OCI-LY7 (cell line): ENCODE measurements at regions not wholly inside any gene's neighbourhood (a gene's known extent, or its start where the extent isn't known, plus 50 kb on each side); places are given as distances from the start of the nearest gene placed in this dataset.

ENCODE experiments used
- BruUV-seq: library from RNA; stranded (reverse); fragments of 400-500 nt; replicated peaks from 2 replicates; lab custom pipeline; 2021; lab: Mats Ljungman, UMichigan
- CTCF ChIA-PET: fragments of 300-600 bp; sonication (Branson Sonifier 250); formaldehyde crosslinking; loops from one replicate; lab custom pipeline; 2022; ENCODE audit warnings: antibody characterized with exemption; ENCODE audit not compliant: unreplicated experiment; lab: Charles Lee
- POLR2A ChIA-PET: fragments of 300-600 bp; sonication (Branson Sonifier 250); formaldehyde crosslinking; loops from one replicate; lab custom pipeline; 2022; ENCODE audit warnings: antibody characterized with exemption; lab: Charles Lee
- DNase-seq: peaks from one replicate; pipeline ENCODE4 v3.0.0-alpha.2; 2015; ENCODE audit warnings: low spot score
- H2AFZ ChIP-seq: fragments of 200-600 bp; sonication (generic), shearing (Covaris generic); 2 replicates; pipeline ENCODE4 v1.6.1; 2014; ENCODE audit warnings: mild to moderate bottlenecking, antibody characterized with exemption, low read length, moderate library complexity
- H3K27ac ChIP-seq: fragments of 200-600 bp; sonication (generic); 2 replicates; pipeline ENCODE4 v1.5.1; 2014; ENCODE audit warnings: mixed run types, low read depth, mild to moderate bottlenecking, moderate library complexity, low read length, inconsistent platforms; ENCODE audit not compliant: poor library complexity, severe bottlenecking
- H3K36me3 ChIP-seq: fragments of 200-600 bp; sonication (generic); 2 replicates; pipeline ENCODE4 v1.6.1; 2014; ENCODE audit warnings: mild to moderate bottlenecking, antibody characterized with exemption, low read length, moderate library complexity, mixed read lengths; ENCODE audit not compliant: insufficient read depth
- H3K4me1 ChIP-seq: fragments of 200-600 bp; sonication (generic); 2 replicates; pipeline ENCODE4 v1.5.1; 2014; ENCODE audit warnings: mild to moderate bottlenecking, low read length; ENCODE audit not compliant: insufficient read depth, poor library complexity, severe bottlenecking
- H3K4me2 ChIP-seq: fragments of 200-600 bp; sonication (generic); 2 replicates; pipeline ENCODE4 v1.6.1; 2014; ENCODE audit warnings: mild to moderate bottlenecking, low read length
- H3K4me3 ChIP-seq: fragments of 200-600 bp; sonication (generic); 2 replicates; pipeline ENCODE4 v1.5.1; 2014; ENCODE audit warnings: mild to moderate bottlenecking, low read depth, low read length; ENCODE audit not compliant: poor library complexity, severe bottlenecking
- H3K79me2 ChIP-seq: fragments of 200-600 bp; sonication (generic); 2 replicates; pipeline ENCODE4 v1.6.1; 2016; ENCODE audit warnings: low read depth, mild to moderate bottlenecking, low read length, moderate library complexity, mixed read lengths; ENCODE audit not compliant: insufficient read depth
- H3K9me2 ChIP-seq: fragments of 200-600 bp; sonication (generic); 2 replicates; pipeline ENCODE4 v1.6.1; 2016; ENCODE audit warnings: mild to moderate bottlenecking, low read length, mixed read lengths; ENCODE audit not compliant: insufficient read depth
- H3K9me3 ChIP-seq: fragments of 200-600 bp; sonication (generic); 2 replicates; pipeline ENCODE4 v1.6.1; 2014; ENCODE audit warnings: mild to moderate bottlenecking, mixed run types, low read length, mixed read lengths
- H4K20me1 ChIP-seq: fragments of 200-600 bp; sonication (generic); 2 replicates; pipeline ENCODE4 v1.6.1; 2014; ENCODE audit warnings: mild to moderate bottlenecking, antibody characterized with exemption, low read length, moderate library complexity, mixed read lengths; ENCODE audit not compliant: insufficient read depth
- EZH2phosphoT487 ChIP-seq: fragments of 200-600 bp; sonication (generic); IDR thresholded peaks from 2 replicates; pipeline ENCODE4 v1.6.1; 2018; ENCODE audit warnings: low read depth, borderline replicate concordance, mild to moderate bottlenecking, mixed run types, antibody characterized with exemption, low read length, moderate library complexity, mixed read lengths
- intact Hi-C: fragments of 100-400 bp; cut with micrococcal nuclease; formaldehyde crosslinking; loops from one replicate; pipeline ENCODE4 v1.10.0; 2022; ENCODE audit not compliant: unreplicated experiment
- TF ChIP-seq, protein P1 (sequence below): fragments of 200-600 bp; sonication (generic); conservative IDR thresholded peaks from 2 replicates; pipeline ENCODE4 v1.5.1; 2014; ENCODE audit warnings: mild to moderate bottlenecking, antibody characterized with exemption, low read length, moderate library complexity, mixed read lengths

DNA sequence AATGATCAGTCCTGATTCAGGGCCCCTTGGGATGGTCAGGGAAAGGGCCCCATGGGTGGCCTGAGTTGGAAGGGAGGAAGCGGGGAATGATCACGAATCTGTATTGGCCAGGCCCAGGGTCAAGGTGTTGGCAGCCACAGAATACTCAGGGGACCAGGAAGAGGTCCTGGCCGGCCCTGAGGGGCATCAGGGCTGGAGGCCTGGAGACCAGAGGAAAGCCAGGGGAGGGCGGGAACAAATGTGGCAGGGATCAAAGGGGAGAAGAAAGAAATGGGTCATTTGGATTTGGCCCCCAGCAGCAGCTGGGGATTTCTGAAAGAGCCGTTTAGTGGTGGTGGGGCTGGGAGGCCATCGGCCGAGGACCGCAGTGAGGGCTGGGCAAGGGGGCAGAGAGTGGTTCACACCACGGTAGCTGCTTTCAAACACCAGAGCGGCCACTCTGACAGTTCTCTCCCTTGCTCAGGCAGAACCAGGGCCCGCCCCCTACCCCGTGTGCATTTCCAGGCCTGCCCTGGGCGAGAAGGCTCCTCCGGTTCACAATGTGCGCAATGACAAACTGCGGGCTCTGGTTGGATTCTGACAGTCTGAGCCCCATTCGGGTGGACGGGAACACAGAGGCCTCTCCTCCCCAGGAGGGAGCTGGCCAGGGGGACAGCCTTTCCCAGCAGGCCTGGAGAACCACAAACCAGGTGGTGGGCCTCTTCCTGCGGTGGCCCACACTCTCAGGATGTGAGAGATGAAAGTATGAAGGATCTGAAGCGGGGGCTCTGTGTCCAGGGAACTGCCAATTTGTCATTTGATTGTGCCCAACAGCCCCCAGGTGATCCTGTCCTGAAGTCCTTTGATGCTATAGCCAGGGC lies 220.3 kb upstream of the IER5L start:
- POLR2A ChIA-PET: no interaction called here
- no peak for DNase-seq
- Histone ChIP-seq H2AFZ (no peak overlapping the region), H3K4me3 (no peak overlapping the region), H3K27ac (no peak overlapping the region), H3K4me2 (no peak overlapping the region), H3K9me3 (no peaks in the 10 kb centered on the region), H3K4me1 (no peaks in the 10 kb centered on the region), H3K9me2 (no peaks in the 10 kb centered on the region), H3K36me3 (no peaks in the 10 kb centered on the region), H4K20me1 (no peaks in the 10 kb centered on the region), H3K79me2 (no peaks in the 10 kb centered on the region)
- BruUV-seq: no TSS peak
- intact Hi-C loops: no loop called here
- CTCF ChIA-PET: no interaction called here
- TF ChIP-seq, protein P1, sequence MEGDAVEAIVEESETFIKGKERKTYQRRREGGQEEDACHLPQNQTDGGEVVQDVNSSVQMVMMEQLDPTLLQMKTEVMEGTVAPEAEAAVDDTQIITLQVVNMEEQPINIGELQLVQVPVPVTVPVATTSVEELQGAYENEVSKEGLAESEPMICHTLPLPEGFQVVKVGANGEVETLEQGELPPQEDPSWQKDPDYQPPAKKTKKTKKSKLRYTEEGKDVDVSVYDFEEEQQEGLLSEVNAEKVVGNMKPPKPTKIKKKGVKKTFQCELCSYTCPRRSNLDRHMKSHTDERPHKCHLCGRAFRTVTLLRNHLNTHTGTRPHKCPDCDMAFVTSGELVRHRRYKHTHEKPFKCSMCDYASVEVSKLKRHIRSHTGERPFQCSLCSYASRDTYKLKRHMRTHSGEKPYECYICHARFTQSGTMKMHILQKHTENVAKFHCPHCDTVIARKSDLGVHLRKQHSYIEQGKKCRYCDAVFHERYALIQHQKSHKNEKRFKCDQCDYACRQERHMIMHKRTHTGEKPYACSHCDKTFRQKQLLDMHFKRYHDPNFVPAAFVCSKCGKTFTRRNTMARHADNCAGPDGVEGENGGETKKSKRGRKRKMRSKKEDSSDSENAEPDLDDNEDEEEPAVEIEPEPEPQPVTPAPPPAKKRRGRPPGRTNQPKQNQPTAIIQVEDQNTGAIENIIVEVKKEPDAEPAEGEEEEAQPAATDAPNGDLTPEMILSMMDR: no peak
- TF ChIP-seq EZH2phosphoT487: no peak

- Histone ChIP-seq H3K36me3 (no peaks in the 10 kb centered on the region), H3K9me2 (no peaks in the 10 kb centered on the region), H3K79me2 (no peaks in the 10 kb centered on the region), H3K27ac (no peak overlapping the region), H3K4me2 (no peak overlapping the region), H3K4me1 (no peaks in the 10 kb centered on the region), H2AFZ (no peak overlapping the region), H4K20me1 (no peaks in the 10 kb centered on the region), H3K9me3 (no peaks in the 10 kb centered on the region), H3K4me3 (no peak overlapping the region)
- BruUV-seq: no TSS peak
- intact Hi-C loops: no loop called here
- TF ChIP-seq EZH2phosphoT487: no peak
- TF ChIP-seq, protein P1: no peak
- POLR2A ChIA-PET: interaction anchor here (0.6 kb wide), 1 partner anchor 228 kb away, joined by 4 read pairs; no protein-coding TSS in a partner anchor
- CTCF ChIA-PET: no interaction called here
- DNase-seq: no peak
Measured at GRCh38 chr9:129397335-129397734, 219.3 kb upstream of the IER5L start.

DNA sequence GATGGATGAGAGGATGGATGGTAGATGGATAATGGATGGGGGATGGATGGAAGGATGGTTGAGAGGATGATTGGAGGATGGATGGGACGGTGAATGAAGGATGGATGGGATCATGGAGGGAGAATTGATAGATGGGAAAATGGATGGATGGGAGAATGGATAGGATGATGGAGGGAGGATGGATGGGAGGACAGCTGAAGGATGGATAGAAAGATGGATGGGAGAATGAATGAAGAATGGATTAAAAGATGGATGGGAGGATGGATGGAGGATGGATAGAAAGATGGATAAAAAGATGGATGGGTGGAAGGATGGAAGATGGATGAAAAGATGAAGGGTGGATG lies 218.3 kb upstream of the IER5L start:
- Histone ChIP-seq H3K4me1 (no peaks in the 10 kb centered on the region), H4K20me1 (no peaks in the 10 kb centered on the region), H3K9me2 (no peaks in the 10 kb centered on the region), H3K27ac (no peak overlapping the region), H3K79me2 (no peaks in the 10 kb centered on the region), H3K4me2 (no peak overlapping the region), H3K9me3 (no peaks in the 10 kb centered on the region), H2AFZ (no peak overlapping the region), H3K4me3 (no peak overlapping the region), H3K36me3 (no peaks in the 10 kb centered on the region)
- no TSS peak for BruUV-seq
- no peak for DNase-seq
- ChIA-PET POLR2A (no interaction called here), CTCF (no interaction called here)
- TF ChIP-seq, protein P1: no peak
- no peak for TF ChIP-seq EZH2phosphoT487
- intact Hi-C loops: no loop called here
